H1 (cell line): ENCODE measurements at regions not wholly inside any gene's neighbourhood (a gene's known extent, or its start where the extent isn't known, plus 50 kb on each side); places are given as distances from the start of the nearest gene placed in this dataset.

ENCODE experiments used
- TF ChIP-seq, protein P1 (sequence below): fragments of 300-600 bp; sonication (generic); IDR thresholded peaks from 2 replicates; pipeline ENCODE4 v1.7.1; 2012; ENCODE audit warnings: low read length, moderate library complexity, mild to moderate bottlenecking, inconsistent platforms; ENCODE audit not compliant: insufficient replicate concordance

DNA sequence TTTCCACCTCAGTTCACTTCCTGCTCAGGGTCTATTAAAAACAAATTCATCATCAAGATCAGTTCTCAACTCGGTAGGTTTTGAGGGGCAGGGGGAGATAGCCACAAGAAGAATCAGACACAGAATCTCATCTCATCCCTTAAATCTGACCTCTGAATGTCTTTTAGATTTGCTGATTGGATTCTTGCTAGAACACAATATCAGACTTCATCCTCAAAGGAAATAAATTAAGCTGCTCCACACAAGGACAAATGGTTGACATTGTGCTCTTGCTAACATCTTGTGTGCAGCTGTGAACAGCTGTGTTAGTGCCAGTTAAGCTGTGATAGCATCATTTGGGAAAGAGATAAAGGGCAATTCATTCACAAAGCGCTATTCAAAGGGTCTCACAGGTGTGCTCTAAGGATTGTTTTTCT lies 184.0 kb upstream of the ADAMTS9 start (continued):
- TF ChIP-seq, protein P1, sequence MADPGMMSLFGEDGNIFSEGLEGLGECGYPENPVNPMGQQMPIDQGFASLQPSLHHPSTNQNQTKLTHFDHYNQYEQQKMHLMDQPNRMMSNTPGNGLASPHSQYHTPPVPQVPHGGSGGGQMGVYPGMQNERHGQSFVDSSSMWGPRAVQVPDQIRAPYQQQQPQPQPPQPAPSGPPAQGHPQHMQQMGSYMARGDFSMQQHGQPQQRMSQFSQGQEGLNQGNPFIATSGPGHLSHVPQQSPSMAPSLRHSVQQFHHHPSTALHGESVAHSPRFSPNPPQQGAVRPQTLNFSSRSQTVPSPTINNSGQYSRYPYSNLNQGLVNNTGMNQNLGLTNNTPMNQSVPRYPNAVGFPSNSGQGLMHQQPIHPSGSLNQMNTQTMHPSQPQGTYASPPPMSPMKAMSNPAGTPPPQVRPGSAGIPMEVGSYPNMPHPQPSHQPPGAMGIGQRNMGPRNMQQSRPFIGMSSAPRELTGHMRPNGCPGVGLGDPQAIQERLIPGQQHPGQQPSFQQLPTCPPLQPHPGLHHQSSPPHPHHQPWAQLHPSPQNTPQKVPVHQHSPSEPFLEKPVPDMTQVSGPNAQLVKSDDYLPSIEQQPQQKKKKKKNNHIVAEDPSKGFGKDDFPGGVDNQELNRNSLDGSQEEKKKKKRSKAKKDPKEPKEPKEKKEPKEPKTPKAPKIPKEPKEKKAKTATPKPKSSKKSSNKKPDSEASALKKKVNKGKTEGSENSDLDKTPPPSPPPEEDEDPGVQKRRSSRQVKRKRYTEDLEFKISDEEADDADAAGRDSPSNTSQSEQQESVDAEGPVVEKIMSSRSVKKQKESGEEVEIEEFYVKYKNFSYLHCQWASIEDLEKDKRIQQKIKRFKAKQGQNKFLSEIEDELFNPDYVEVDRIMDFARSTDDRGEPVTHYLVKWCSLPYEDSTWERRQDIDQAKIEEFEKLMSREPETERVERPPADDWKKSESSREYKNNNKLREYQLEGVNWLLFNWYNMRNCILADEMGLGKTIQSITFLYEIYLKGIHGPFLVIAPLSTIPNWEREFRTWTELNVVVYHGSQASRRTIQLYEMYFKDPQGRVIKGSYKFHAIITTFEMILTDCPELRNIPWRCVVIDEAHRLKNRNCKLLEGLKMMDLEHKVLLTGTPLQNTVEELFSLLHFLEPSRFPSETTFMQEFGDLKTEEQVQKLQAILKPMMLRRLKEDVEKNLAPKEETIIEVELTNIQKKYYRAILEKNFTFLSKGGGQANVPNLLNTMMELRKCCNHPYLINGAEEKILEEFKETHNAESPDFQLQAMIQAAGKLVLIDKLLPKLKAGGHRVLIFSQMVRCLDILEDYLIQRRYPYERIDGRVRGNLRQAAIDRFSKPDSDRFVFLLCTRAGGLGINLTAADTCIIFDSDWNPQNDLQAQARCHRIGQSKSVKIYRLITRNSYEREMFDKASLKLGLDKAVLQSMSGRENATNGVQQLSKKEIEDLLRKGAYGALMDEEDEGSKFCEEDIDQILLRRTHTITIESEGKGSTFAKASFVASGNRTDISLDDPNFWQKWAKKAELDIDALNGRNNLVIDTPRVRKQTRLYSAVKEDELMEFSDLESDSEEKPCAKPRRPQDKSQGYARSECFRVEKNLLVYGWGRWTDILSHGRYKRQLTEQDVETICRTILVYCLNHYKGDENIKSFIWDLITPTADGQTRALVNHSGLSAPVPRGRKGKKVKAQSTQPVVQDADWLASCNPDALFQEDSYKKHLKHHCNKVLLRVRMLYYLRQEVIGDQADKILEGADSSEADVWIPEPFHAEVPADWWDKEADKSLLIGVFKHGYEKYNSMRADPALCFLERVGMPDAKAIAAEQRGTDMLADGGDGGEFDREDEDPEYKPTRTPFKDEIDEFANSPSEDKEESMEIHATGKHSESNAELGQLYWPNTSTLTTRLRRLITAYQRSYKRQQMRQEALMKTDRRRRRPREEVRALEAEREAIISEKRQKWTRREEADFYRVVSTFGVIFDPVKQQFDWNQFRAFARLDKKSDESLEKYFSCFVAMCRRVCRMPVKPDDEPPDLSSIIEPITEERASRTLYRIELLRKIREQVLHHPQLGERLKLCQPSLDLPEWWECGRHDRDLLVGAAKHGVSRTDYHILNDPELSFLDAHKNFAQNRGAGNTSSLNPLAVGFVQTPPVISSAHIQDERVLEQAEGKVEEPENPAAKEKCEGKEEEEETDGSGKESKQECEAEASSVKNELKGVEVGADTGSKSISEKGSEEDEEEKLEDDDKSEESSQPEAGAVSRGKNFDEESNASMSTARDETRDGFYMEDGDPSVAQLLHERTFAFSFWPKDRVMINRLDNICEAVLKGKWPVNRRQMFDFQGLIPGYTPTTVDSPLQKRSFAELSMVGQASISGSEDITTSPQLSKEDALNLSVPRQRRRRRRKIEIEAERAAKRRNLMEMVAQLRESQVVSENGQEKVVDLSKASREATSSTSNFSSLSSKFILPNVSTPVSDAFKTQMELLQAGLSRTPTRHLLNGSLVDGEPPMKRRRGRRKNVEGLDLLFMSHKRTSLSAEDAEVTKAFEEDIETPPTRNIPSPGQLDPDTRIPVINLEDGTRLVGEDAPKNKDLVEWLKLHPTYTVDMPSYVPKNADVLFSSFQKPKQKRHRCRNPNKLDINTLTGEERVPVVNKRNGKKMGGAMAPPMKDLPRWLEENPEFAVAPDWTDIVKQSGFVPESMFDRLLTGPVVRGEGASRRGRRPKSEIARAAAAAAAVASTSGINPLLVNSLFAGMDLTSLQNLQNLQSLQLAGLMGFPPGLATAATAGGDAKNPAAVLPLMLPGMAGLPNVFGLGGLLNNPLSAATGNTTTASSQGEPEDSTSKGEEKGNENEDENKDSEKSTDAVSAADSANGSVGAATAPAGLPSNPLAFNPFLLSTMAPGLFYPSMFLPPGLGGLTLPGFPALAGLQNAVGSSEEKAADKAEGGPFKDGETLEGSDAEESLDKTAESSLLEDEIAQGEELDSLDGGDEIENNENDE = no peak
